NT2/D1 (cell line): ENCODE measurements at regions not wholly inside any gene's neighbourhood (a gene's known extent, or its start where the extent isn't known, plus 50 kb on each side); places are given as distances from the start of the nearest gene placed in this dataset.
"Not testable (repeated sequence)": the region's sequence is repeated elsewhere in the genome, so short reads cannot be mapped to it uniquely, and the experiment has no call there.

ENCODE experiments used
- SUZ12 ChIP-seq: IDR thresholded peaks from 2 replicates; pipeline ENCODE4 v1.6.1; 2011; ENCODE audit not compliant: insufficient read length, insufficient read depth; ENCODE audit errors: extremely low read depth
- YY1 ChIP-seq: IDR thresholded peaks from 2 replicates; pipeline ENCODE4 v1.6.1; 2011; ENCODE audit not compliant: insufficient read length, insufficient read depth
- ZNF274 ChIP-seq: IDR thresholded peaks from 2 replicates; pipeline ENCODE4 v1.6.1; 2011; ENCODE audit warnings: mild to moderate bottlenecking, low read depth, low read length

DNA sequence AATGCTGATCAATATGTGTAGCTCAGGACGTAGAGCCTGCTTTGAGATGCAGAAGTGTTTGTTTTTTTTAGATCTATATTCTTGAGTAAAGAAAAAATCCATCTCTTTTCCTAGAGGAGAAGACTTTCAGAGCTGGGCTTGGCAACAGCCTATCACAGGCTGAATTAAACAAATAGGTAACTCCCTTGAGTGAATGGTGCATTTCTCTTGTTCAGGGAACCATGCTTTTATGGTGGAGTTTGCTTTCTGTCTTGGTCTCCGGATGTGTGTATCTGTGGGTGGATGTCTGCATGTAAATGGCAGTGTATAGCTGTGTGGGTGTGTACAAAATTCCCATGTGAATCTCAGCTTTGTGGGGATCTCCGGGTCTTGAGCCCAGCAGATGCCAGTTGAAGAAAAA, 82.3 kb upstream of the KRTAP5-11 start:
- not testable (repeated sequence) for TF ChIP-seq YY1, SUZ12, ZNF274
